GM23338 (cell line): ENCODE measurements at regions not wholly inside any gene's neighbourhood (a gene's known extent, or its start where the extent isn't known, plus 50 kb on each side); places are given as distances from the start of the nearest gene placed in this dataset.

ENCODE experiments used
- ATAC-seq: fragments of 200-7000 bp; cut with Tn5 transposase; 3 replicates; pipeline ENCODE4 v1.9.1; 2020
- DNase-seq: peaks from one replicate; pipeline ENCODE4 v3.0.0-alpha.2; 2015; ENCODE audit warnings: low spot score
- H2AFZ ChIP-seq: fragments of 200-600 bp; sonication (generic); 2 replicates; pipeline ENCODE4 v1.8.0; 2016; ENCODE audit warnings: antibody characterized with exemption, mild to moderate bottlenecking, moderate library complexity
- H3F3A ChIP-seq: fragments of 200-600 bp; sonication (generic); replicated peaks from 2 replicates; pipeline ENCODE4 v1.8.0; 2017; ENCODE audit warnings: antibody characterized with exemption, mixed run types, low read depth
- H3K27ac ChIP-seq: fragments of 200-600 bp; sonication (generic); 2 replicates; pipeline ENCODE4 v1.6.1; 2016; ENCODE audit warnings: low read depth
- H3K27me3 ChIP-seq: fragments of 200-600 bp; sonication (generic); 2 replicates; pipeline ENCODE4 v1.8.0; 2016; ENCODE audit warnings: mild to moderate bottlenecking, mixed run types, moderate library complexity; ENCODE audit not compliant: insufficient read depth
- H3K36me3 ChIP-seq: fragments of 200-600 bp; sonication (generic); 2 replicates; pipeline ENCODE4 v1.8.0; 2016; ENCODE audit warnings: mild to moderate bottlenecking; ENCODE audit not compliant: insufficient read depth
- H3K4me1 ChIP-seq: fragments of 200-600 bp; sonication (generic); 2 replicates; pipeline ENCODE4 v1.8.0; 2016; ENCODE audit warnings: mild to moderate bottlenecking, moderate library complexity; ENCODE audit not compliant: insufficient read depth
- H3K4me2 ChIP-seq: fragments of 200-600 bp; sonication (generic); 2 replicates; pipeline ENCODE4 v1.7.1; 2017; ENCODE audit warnings: mixed run types
- H3K4me3 ChIP-seq: fragments of 200-600 bp; sonication (generic); 2 replicates; pipeline ENCODE4 v1.6.1; 2016; ENCODE audit warnings: mixed run types
- H3K79me2 ChIP-seq: fragments of 200-600 bp; sonication (generic); replicated peaks from 2 replicates; pipeline ENCODE4 v1.8.0; 2017; ENCODE audit warnings: mild to moderate bottlenecking; ENCODE audit not compliant: insufficient read depth
- H3K9me2 ChIP-seq: fragments of 200-600 bp; sonication (generic); 2 replicates; pipeline ENCODE4 v1.8.0; 2017; ENCODE audit not compliant: insufficient read depth
- H4K20me1 ChIP-seq: fragments of 200-600 bp; sonication (generic); replicated peaks from 2 replicates; pipeline ENCODE4 v1.8.0; 2017; ENCODE audit warnings: mild to moderate bottlenecking; ENCODE audit not compliant: insufficient read depth
- H3K27ac Mint-ChIP-seq: 2 replicates; pipeline ENCODE4 v1.8.0; 2020; ENCODE audit warnings: inconsistent platforms, mild to moderate bottlenecking, moderate library complexity, mixed read lengths
- H3K27me3 Mint-ChIP-seq: 3 replicates; pipeline ENCODE4 v1.8.0; 2022; ENCODE audit warnings: low read depth, mild to moderate bottlenecking, moderate library complexity, mixed read lengths, inconsistent platforms; ENCODE audit not compliant: insufficient read depth, poor library complexity
- H3K36me3 Mint-ChIP-seq: 3 replicates; pipeline ENCODE4 v1.8.0; 2021; ENCODE audit warnings: low read depth, mild to moderate bottlenecking, inconsistent platforms, moderate library complexity, mixed read lengths
- H3K4me1 Mint-ChIP-seq: 3 replicates; pipeline ENCODE4 v1.8.0; 2020; ENCODE audit warnings: mild to moderate bottlenecking, inconsistent platforms, mixed read lengths
- H3K4me3 Mint-ChIP-seq: 3 replicates; pipeline ENCODE4 v1.8.0; 2021; ENCODE audit warnings: moderate library complexity, mild to moderate bottlenecking, inconsistent platforms, mixed read lengths
- H3K9me3 Mint-ChIP-seq: 3 replicates; pipeline ENCODE4 v1.8.0; 2020; ENCODE audit warnings: moderate library complexity, mild to moderate bottlenecking, inconsistent platforms, mixed read lengths
- CREB1 ChIP-seq: fragments of 250-450 bp; sonication (Bioruptor Pico); IDR thresholded peaks from 2 replicates; pipeline ENCODE4 v1.5.0; 2020; ENCODE audit warnings: low read depth, mild to moderate bottlenecking, moderate library complexity
- CTCF ChIP-seq, 2 experiments: fragments of 200-600 bp in 1 of 2; sonication (generic) in 1 of 2; conservative IDR thresholded peaks; 2 replicates each; pipeline versions ENCODE4 v1.5.1 to v1.6.1; 2016 to 2017; ENCODE audit warnings: antibody characterized with exemption in 2 of 2, low read depth in 2 of 2, mild to moderate bottlenecking in 2 of 2, moderate library complexity in 1 of 2
- ETS1 ChIP-seq: IDR thresholded peaks from 2 replicates; pipeline ENCODE4 v1.6.1; 2016; ENCODE audit warnings: antibody characterized with exemption
- EZH2 ChIP-seq: fragments of 200-600 bp; sonication (generic); IDR thresholded peaks from one replicate; pipeline ENCODE4 v1.8.0; 2017; ENCODE audit warnings: antibody characterized with exemption, mild to moderate bottlenecking, low read depth; ENCODE audit not compliant: unreplicated experiment
- EZH2phosphoT487 ChIP-seq: fragments of 200-600 bp; sonication (generic); IDR thresholded peaks from one replicate; pipeline ENCODE4 v1.8.1; 2018; ENCODE audit warnings: antibody characterized with exemption; ENCODE audit not compliant: unreplicated experiment
- JUNB ChIP-seq: IDR thresholded peaks from one replicate; pipeline ENCODE4 v1.6.1; 2016; ENCODE audit warnings: antibody characterized with exemption; ENCODE audit not compliant: unreplicated experiment
- NANOG ChIP-seq: IDR thresholded peaks from 2 replicates; pipeline ENCODE4 v1.6.1; 2016; ENCODE audit warnings: antibody characterized with exemption, borderline replicate concordance
- POLR2AphosphoS5 ChIP-seq: IDR thresholded peaks from 2 replicates; pipeline ENCODE4 v1.6.1; 2016; ENCODE audit warnings: antibody characterized with exemption, low read depth
- REST ChIP-seq: IDR thresholded peaks from one replicate; pipeline ENCODE4 v1.6.1; 2018; ENCODE audit warnings: antibody characterized with exemption; ENCODE audit not compliant: unreplicated experiment
- STAT1 ChIP-seq: IDR thresholded peaks from one replicate; pipeline ENCODE4 v1.6.1; 2016; ENCODE audit warnings: antibody characterized with exemption; ENCODE audit not compliant: unreplicated experiment
- ZNF114 ChIP-seq: fragments of 250-450 bp; sonication (Bioruptor Pico); IDR thresholded peaks from 2 replicates; pipeline ENCODE4 v1.5.0; 2020; ENCODE audit warnings: mild to moderate bottlenecking, moderate library complexity
- ZNF331 ChIP-seq: fragments of 250-450 bp; sonication (Bioruptor Pico); IDR thresholded peaks from 2 replicates; pipeline ENCODE4 v1.5.0; 2020; ENCODE audit warnings: low read depth, mild to moderate bottlenecking, moderate library complexity

- no peaks in the 10 kb centered on the region for H4K20me1 ChIP-seq
- TF ChIP-seq EZH2phosphoT487 (no peak), POLR2AphosphoS5 (no peak), STAT1 (no peak), JUNB (no peak), NANOG (no peak)
- no peaks in the 10 kb centered on the region for H3K27me3 ChIP-seq
- H3K4me1 ChIP-seq, result peaks cover 21% of the 10 kb centered on the region
- H3K79me2 ChIP-seq, result no peaks in the 10 kb centered on the region
- Mint-ChIP-seq H3K27me3 (peaks cover 2% of the 10 kb centered on the region), H3K4me1 (peaks cover 38% of the 10 kb centered on the region), H3K27ac (peak overlapping the region; percentile 78; the same call in 1 of the 2 replicates), H3K36me3 (peaks cover 13% of the 10 kb centered on the region; the same call in 2 of the 3 replicates), H3K4me3 (no peak overlapping the region), H3K9me3 (peaks cover 13% of the 10 kb centered on the region; the same call in 2 of the 3 replicates)
- DNase-seq, result no peak
- no peak overlapping the region for H2AFZ ChIP-seq
- H3K4me2 ChIP-seq, result no peak overlapping the region
- H3K36me3 ChIP-seq, result no peaks in the 10 kb centered on the region
- no peak overlapping the region for H3K27ac ChIP-seq
- ATAC-seq, result no peak
- H3F3A ChIP-seq, result no peaks in the 10 kb centered on the region
- peaks cover 2% of the 10 kb centered on the region; the same call in 1 of the 2 replicates for H3K9me2 ChIP-seq
- no peak overlapping the region for H3K4me3 ChIP-seq
Measured at GRCh38 chr13:60645676-60646075, 248.7 kb downstream of the TDRD3 start.

GRCh38 chr13:60642552-60642951 lies 245.5 kb downstream of the TDRD3 start:
- H3K4me1 Mint-ChIP-seq, result peaks cover 25% of the 10 kb centered on the region
- peaks cover 13% of the 10 kb centered on the region; the same call in 2 of the 3 replicates for H3K9me3 Mint-ChIP-seq
- Histone ChIP-seq H3K27me3 (no peaks in the 10 kb centered on the region), H4K20me1 (no peaks in the 10 kb centered on the region), H3K4me2 (no peak overlapping the region), H3K4me1 (peaks cover 12% of the 10 kb centered on the region), H3K9me2 (no peaks in the 10 kb centered on the region), H3F3A (no peaks in the 10 kb centered on the region), H3K27ac (no peak overlapping the region), H3K36me3 (no peaks in the 10 kb centered on the region), H3K4me3 (no peak overlapping the region), H3K79me2 (no peaks in the 10 kb centered on the region), H2AFZ (no peak overlapping the region)
- no peak overlapping the region for H3K27ac Mint-ChIP-seq
- no peak overlapping the region for H3K4me3 Mint-ChIP-seq
- no peak for ATAC-seq
- H3K36me3 Mint-ChIP-seq, result peaks cover 13% of the 10 kb centered on the region; the same call in 2 of the 3 replicates
- H3K27me3 Mint-ChIP-seq, result peaks cover 1% of the 10 kb centered on the region
- DNase-seq, result peak; percentile 43
- no peak for TF ChIP-seq EZH2phosphoT487
- TF ChIP-seq POLR2AphosphoS5, result no peak
- TF ChIP-seq ZNF114 (CRISPR knock-in tag), result no peak
- TF ChIP-seq EZH2, result no peak
- no peak for TF ChIP-seq NANOG
- TF ChIP-seq JUNB, result no peak
- no peak for TF ChIP-seq CTCF (conservative IDR thresholded peaks at IDR 0.05; ENCODE audit: low read depth in 2 of 2)
- no peak for TF ChIP-seq ETS1
- no peak for TF ChIP-seq CREB1
- TF ChIP-seq REST, result no peak
- no peak for TF ChIP-seq ZNF331 (CRISPR knock-in tag)
- no peak for TF ChIP-seq STAT1
